Loucy (cell line): ENCODE measurements at regions not wholly inside any gene's neighbourhood (a gene's known extent, or its start where the extent isn't known, plus 50 kb on each side); places are given as distances from the start of the nearest gene placed in this dataset.

ENCODE experiments used
- H2AFZ ChIP-seq: fragments of 200-600 bp; sonication (generic); 2 replicates; pipeline ENCODE4 v1.6.0; 2016; ENCODE audit warnings: antibody characterized with exemption, mild to moderate bottlenecking, low read length, moderate library complexity
- H3F3A ChIP-seq: fragments of 200-600 bp; 2 replicates; pipeline ENCODE4 v1.6.0; 2016; ENCODE audit warnings: antibody characterized with exemption, low read depth, mild to moderate bottlenecking
- H3K27me3 ChIP-seq: fragments of 200-600 bp; sonication (generic); 2 replicates; pipeline ENCODE4 v1.6.1; 2014; ENCODE audit warnings: low read length, mild to moderate bottlenecking; ENCODE audit not compliant: insufficient read depth, poor library complexity, severe bottlenecking
- H3K36me3 ChIP-seq: fragments of 200-600 bp; sonication (generic); 2 replicates; pipeline ENCODE4 v1.6.1; 2016; ENCODE audit warnings: low read length; ENCODE audit not compliant: insufficient read depth
- H3K4me1 ChIP-seq: fragments of 200-600 bp; sonication (generic); 2 replicates; pipeline ENCODE4 v1.5.1; 2014; ENCODE audit warnings: low read length, mild to moderate bottlenecking; ENCODE audit not compliant: insufficient read depth, poor library complexity, severe bottlenecking
- H3K4me2 ChIP-seq: fragments of 200-600 bp; sonication (generic); 2 replicates; pipeline ENCODE4 v1.6.0; 2014; ENCODE audit warnings: antibody characterized with exemption, low read length, low read depth, mild to moderate bottlenecking; ENCODE audit not compliant: poor library complexity, severe bottlenecking
- H3K4me3 ChIP-seq: fragments of 200-600 bp; sonication (generic); 2 replicates; pipeline ENCODE4 v1.5.1; 2014; ENCODE audit warnings: low read length, mild to moderate bottlenecking, mixed read lengths; ENCODE audit not compliant: poor library complexity, severe bottlenecking
- H3K79me2 ChIP-seq: fragments of 200-600 bp; sonication (generic); 2 replicates; pipeline ENCODE4 v1.6.1; 2014; ENCODE audit warnings: low read length; ENCODE audit not compliant: insufficient read depth
- H3K9ac ChIP-seq: fragments of 200-600 bp; sonication (generic); 2 replicates; pipeline ENCODE4 v1.6.0; 2014; ENCODE audit warnings: mild to moderate bottlenecking, low read depth, low read length, moderate library complexity; ENCODE audit not compliant: poor library complexity, severe bottlenecking
- H3K9me2 ChIP-seq: fragments of 200-600 bp; sonication (generic); replicated peaks from 2 replicates; pipeline ENCODE4 v1.6.1; 2016; ENCODE audit warnings: low read depth, low read length, mixed read lengths
- H3K9me3 ChIP-seq: fragments of 200-600 bp; sonication (generic); 2 replicates; pipeline ENCODE4 v1.6.1; 2014; ENCODE audit warnings: mild to moderate bottlenecking, antibody characterized with exemption, low read length, low read depth; ENCODE audit not compliant: insufficient read depth
- H4K20me1 ChIP-seq: fragments of 200-600 bp; sonication (generic); 2 replicates; pipeline ENCODE4 v1.6.0; 2014; ENCODE audit warnings: antibody characterized with exemption, low read length, mild to moderate bottlenecking; ENCODE audit not compliant: insufficient read depth, poor library complexity, severe bottlenecking
- CTCF ChIP-seq: fragments of 200-600 bp; sonication (generic); conservative IDR thresholded peaks from 2 replicates; pipeline ENCODE4 v1.5.1; 2014; ENCODE audit warnings: mild to moderate bottlenecking, antibody characterized with exemption, low read length
- EZH2phosphoT487 ChIP-seq: fragments of 200-600 bp; IDR thresholded peaks from 2 replicates; pipeline ENCODE4 v1.6.1; 2018; ENCODE audit warnings: antibody characterized with exemption, mild to moderate bottlenecking, moderate library complexity, borderline replicate concordance

- H3F3A ChIP-seq = no peaks in the 10 kb centered on the region
- H3K9me3 ChIP-seq = no peaks in the 10 kb centered on the region; the same call in 1 of the 2 replicates
- H3K27me3 ChIP-seq = no peaks in the 10 kb centered on the region
- no peaks in the 10 kb centered on the region for H3K4me1 ChIP-seq
- H3K79me2 ChIP-seq = no peaks in the 10 kb centered on the region
- H3K4me3 ChIP-seq = no peak overlapping the region
- H4K20me1 ChIP-seq = no peaks in the 10 kb centered on the region
- H3K9ac ChIP-seq = no peak overlapping the region
- no peak overlapping the region for H2AFZ ChIP-seq
- no peaks in the 10 kb centered on the region for H3K9me2 ChIP-seq
- no peak overlapping the region for H3K4me2 ChIP-seq
- no peak for TF ChIP-seq CTCF
- TF ChIP-seq EZH2phosphoT487 = no peak
- H3K36me3 ChIP-seq = no peaks in the 10 kb centered on the region
Measured at GRCh38 chr3:64913515-64913914, 225.7 kb upstream of the ADAMTS9 start.

GRCh38 chr3:64911138-64911537 lies 223.3 kb upstream of the ADAMTS9 start:
- Histone ChIP-seq H3K9me3 (no peaks in the 10 kb centered on the region; the same call in 1 of the 2 replicates), H3K9me2 (no peaks in the 10 kb centered on the region), H4K20me1 (no peaks in the 10 kb centered on the region), H3K4me3 (no peak overlapping the region), H3F3A (no peaks in the 10 kb centered on the region), H3K4me2 (no peak overlapping the region), H3K27me3 (no peaks in the 10 kb centered on the region), H3K36me3 (no peaks in the 10 kb centered on the region), H3K79me2 (no peaks in the 10 kb centered on the region), H3K9ac (no peak overlapping the region), H2AFZ (no peak overlapping the region), H3K4me1 (no peaks in the 10 kb centered on the region)
- no peak for TF ChIP-seq EZH2phosphoT487
- TF ChIP-seq CTCF = no peak

GRCh38 chr3:64909757-64910467 lies 222.1 kb upstream of the ADAMTS9 start:
- Histone ChIP-seq H3K36me3 (no peaks in the 10 kb centered on the region), H3K4me1 (no peaks in the 10 kb centered on the region), H3K79me2 (no peaks in the 10 kb centered on the region), H3K4me2 (no peak overlapping the region), H3K9ac (no peak overlapping the region), H3K4me3 (no peak overlapping the region), H3F3A (no peaks in the 10 kb centered on the region), H2AFZ (no peak overlapping the region), H3K9me3 (no peaks in the 10 kb centered on the region; the same call in 1 of the 2 replicates), H4K20me1 (no peaks in the 10 kb centered on the region), H3K27me3 (no peaks in the 10 kb centered on the region), H3K9me2 (no peaks in the 10 kb centered on the region)
- TF ChIP-seq CTCF = no peak
- no peak for TF ChIP-seq EZH2phosphoT487
